Endothelial cell (in vitro differentiated cells): ENCODE measurements at regions not wholly inside any gene's neighbourhood (a gene's known extent, or its start where the extent isn't known, plus 50 kb on each side); places are given as distances from the start of the nearest gene placed in this dataset.

Source experiments
- DNase-seq: peaks from one replicate; pipeline ENCODE4 v3.0.0; 2021; ENCODE audit warnings: low spot score
- H3K27ac Mint-ChIP-seq: one replicate; pipeline ENCODE4 v1.8.0; 2021; ENCODE audit warnings: mixed read lengths, inconsistent platforms; ENCODE audit not compliant: unreplicated experiment
- H3K27me3 Mint-ChIP-seq: one replicate; pipeline ENCODE4 v1.8.0; 2021; ENCODE audit warnings: mild to moderate bottlenecking, moderate library complexity, mixed read lengths, inconsistent platforms; ENCODE audit not compliant: unreplicated experiment
- H3K36me3 Mint-ChIP-seq: one replicate; pipeline ENCODE4 v1.8.0; 2021; ENCODE audit warnings: mild to moderate bottlenecking, low read depth, mixed read lengths, inconsistent platforms; ENCODE audit not compliant: unreplicated experiment
- H3K4me1 Mint-ChIP-seq: one replicate; pipeline ENCODE4 v1.8.0; 2021; ENCODE audit warnings: mild to moderate bottlenecking, mixed read lengths, inconsistent platforms; ENCODE audit not compliant: unreplicated experiment
- H3K4me3 Mint-ChIP-seq: one replicate; pipeline ENCODE4 v1.8.0; 2021; ENCODE audit warnings: mild to moderate bottlenecking, mixed read lengths, inconsistent platforms; ENCODE audit not compliant: unreplicated experiment
- H3K9me3 Mint-ChIP-seq: one replicate; pipeline ENCODE4 v1.8.0; 2021; ENCODE audit warnings: mixed read lengths, inconsistent platforms; ENCODE audit not compliant: unreplicated experiment
- TF ChIP-seq, protein P1 (sequence below): fragments of 200-600 bp; sonication (generic); IDR thresholded peaks from one replicate; pipeline ENCODE4 v1.5.0; 2021; ENCODE audit warnings: antibody characterized with exemption; ENCODE audit not compliant: unreplicated experiment

DNA sequence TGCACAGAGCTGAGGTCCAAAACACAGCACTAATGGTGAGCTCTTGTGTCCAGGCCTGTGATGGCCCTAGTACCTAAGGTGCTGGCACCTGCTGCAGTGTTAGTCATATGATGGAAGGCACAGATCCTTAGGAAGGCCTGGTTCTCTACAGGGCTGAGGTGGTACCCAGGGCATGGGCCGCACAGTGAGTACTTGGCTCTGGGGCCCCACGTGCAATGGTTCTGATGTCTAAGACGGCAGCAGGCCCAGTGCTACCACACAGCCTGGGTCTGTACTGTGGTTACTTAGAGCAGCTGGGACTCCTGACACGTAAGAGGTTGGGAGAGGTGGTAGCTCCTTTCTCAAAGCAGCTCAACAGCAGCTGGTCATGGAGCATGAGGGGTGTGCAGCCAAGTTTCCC lies 70.6 kb upstream of the MAGI2 start:
- Mint-ChIP-seq H3K27me3 (no peaks in the 10 kb centered on the region), H3K36me3 (no peaks in the 10 kb centered on the region), H3K4me3 (no peak overlapping the region), H3K27ac (no peak overlapping the region), H3K9me3 (no peaks in the 10 kb centered on the region), H3K4me1 (peaks cover 5% of the 10 kb centered on the region)
- no peak for DNase-seq
- TF ChIP-seq, protein P1, sequence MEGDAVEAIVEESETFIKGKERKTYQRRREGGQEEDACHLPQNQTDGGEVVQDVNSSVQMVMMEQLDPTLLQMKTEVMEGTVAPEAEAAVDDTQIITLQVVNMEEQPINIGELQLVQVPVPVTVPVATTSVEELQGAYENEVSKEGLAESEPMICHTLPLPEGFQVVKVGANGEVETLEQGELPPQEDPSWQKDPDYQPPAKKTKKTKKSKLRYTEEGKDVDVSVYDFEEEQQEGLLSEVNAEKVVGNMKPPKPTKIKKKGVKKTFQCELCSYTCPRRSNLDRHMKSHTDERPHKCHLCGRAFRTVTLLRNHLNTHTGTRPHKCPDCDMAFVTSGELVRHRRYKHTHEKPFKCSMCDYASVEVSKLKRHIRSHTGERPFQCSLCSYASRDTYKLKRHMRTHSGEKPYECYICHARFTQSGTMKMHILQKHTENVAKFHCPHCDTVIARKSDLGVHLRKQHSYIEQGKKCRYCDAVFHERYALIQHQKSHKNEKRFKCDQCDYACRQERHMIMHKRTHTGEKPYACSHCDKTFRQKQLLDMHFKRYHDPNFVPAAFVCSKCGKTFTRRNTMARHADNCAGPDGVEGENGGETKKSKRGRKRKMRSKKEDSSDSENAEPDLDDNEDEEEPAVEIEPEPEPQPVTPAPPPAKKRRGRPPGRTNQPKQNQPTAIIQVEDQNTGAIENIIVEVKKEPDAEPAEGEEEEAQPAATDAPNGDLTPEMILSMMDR, result no peak

DNA sequence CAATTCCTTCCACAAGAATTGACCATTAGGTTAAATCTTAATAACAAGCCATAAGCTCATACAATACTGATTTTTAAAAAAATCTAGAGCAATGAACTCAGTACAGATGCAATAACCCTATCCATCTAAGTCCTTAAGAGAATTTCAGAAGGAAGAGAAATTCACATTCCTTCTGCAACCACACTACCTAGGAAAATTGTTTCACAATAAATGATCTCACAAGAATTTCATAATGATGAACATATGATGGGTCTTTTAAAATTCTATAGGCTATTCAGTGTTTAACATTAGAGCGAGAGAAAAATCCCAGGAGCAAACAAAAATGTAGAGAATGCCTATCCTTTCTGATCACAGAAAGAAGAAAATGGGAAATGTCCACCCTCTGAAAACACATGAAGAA lies 70.0 kb upstream of the MAGI2 start:
- TF ChIP-seq, protein P1, result no peak
- Mint-ChIP-seq H3K9me3 (no peaks in the 10 kb centered on the region), H3K27me3 (no peaks in the 10 kb centered on the region), H3K4me1 (peaks cover 3% of the 10 kb centered on the region), H3K4me3 (no peak overlapping the region), H3K36me3 (no peaks in the 10 kb centered on the region), H3K27ac (no peak overlapping the region)
- no peak for DNase-seq

DNA sequence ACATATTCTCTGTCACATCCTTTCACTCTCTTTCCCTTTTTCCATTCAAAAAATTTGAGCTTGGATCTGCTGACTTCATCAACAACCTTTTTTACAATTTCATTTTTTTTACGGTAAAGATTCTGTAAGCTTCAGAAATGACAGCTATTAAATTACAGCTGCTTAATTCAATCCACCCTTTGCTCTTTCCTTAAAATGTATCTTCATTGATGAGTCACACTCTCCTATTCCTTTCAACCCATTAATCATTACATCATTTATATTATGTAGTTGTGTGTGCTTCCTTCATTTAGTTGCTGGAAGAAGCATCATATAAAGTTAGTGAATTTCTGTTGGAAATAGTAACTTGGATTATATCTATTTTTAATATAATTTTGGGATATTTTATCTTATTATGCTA lies 67.1 kb upstream of the MAGI2 start:
- Mint-ChIP-seq H3K9me3 (no peaks in the 10 kb centered on the region), H3K4me3 (no peak overlapping the region), H3K27ac (no peak overlapping the region), H3K4me1 (peaks cover 4% of the 10 kb centered on the region), H3K36me3 (no peaks in the 10 kb centered on the region), H3K27me3 (no peaks in the 10 kb centered on the region)
- DNase-seq, result no peak
- TF ChIP-seq, protein P1, result no peak

DNA sequence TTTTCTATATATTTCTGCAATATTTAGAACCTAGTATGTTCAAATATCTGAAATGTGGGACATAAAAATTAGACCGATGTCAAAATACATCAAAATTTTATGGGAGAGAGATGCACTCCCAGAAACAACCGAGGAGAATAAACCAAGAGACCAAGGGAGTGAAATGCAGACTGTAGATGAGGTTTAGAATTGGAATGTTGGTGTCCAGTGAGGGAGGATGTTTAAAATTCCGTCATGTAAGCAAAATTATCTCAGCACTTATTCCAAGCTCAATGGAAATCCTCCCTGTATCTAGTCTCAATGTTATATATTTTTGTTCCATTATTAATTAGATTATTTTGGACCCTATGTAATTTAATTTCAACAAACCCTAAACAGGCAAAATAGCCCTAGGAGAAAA lies 61.9 kb upstream of the MAGI2 start:
- Mint-ChIP-seq H3K27ac (no peak overlapping the region), H3K27me3 (no peaks in the 10 kb centered on the region), H3K4me3 (no peak overlapping the region), H3K36me3 (no peaks in the 10 kb centered on the region), H3K4me1 (peaks cover 4% of the 10 kb centered on the region), H3K9me3 (no peaks in the 10 kb centered on the region)
- TF ChIP-seq, protein P1, result no peak
- no peak for DNase-seq

- no peak overlapping the region for H3K4me3 Mint-ChIP-seq
- H3K9me3 Mint-ChIP-seq, result no peaks in the 10 kb centered on the region
- no peaks in the 10 kb centered on the region for H3K36me3 Mint-ChIP-seq
- H3K27ac Mint-ChIP-seq, result no peak overlapping the region
- TF ChIP-seq, protein P1, result no peak
- no peaks in the 10 kb centered on the region for H3K27me3 Mint-ChIP-seq
- peaks cover 4% of the 10 kb centered on the region for H3K4me1 Mint-ChIP-seq
- DNase-seq, result no peak
These were observed 59.8 kb upstream of the MAGI2 start for GRCh38 chr7:79513261-79513660.
